ENCODE measurements at regions not wholly inside any gene's neighbourhood (a gene's known extent, or its start where the extent isn't known, plus 50 kb on each side); places are given as distances from the start of the nearest gene placed in this dataset.
"Not testable (repeated sequence)": the region's sequence is repeated elsewhere in the genome, so short reads cannot be mapped to it uniquely, and the experiment has no call there.

GRCh38 chr2:21369787-21370186, 246.0 kb downstream of the TDRD15 start:
- ATAC-seq (ENCODE audit: low FRiP score) (no peak), DNase-seq (no peak)
- no peak overlapping the region for H3K27ac ChIP-seq (ENCODE audit: low read depth in 1 of 2, low read length in 2 of 2)
- H3K9me3 ChIP-seq (ENCODE audit: control insufficient read depth, low read length): no peaks in the 10 kb centered on the region
- H3K4me1 ChIP-seq (ENCODE audit: control insufficient read depth in 1 of 2, insufficient read depth in 2 of 2, low read length in 2 of 2): no peaks in the 10 kb centered on the region
- H3K27me3 ChIP-seq (ENCODE audit: control insufficient read depth in 1 of 2, insufficient read depth in 2 of 2, low read length in 1 of 2): no peaks in the 10 kb centered on the region
- intact Hi-C loops (cut with DNase I): no loop called here
- no peak overlapping the region for H3K4me3 ChIP-seq (ENCODE audit: low read length in 2 of 2)
- no peaks in the 10 kb centered on the region for H3K36me3 ChIP-seq (ENCODE audit: control insufficient read depth in 1 of 2, insufficient read depth in 2 of 2, low read length in 1 of 2)
- WGBS, 2 donors: 95 to 96% methylated on average over 2 of the region's 2 CpGs

GRCh38 chr2:21371499-21372003, 247.8 kb downstream of the TDRD15 start:
- H3K4me1 ChIP-seq (ENCODE audit: control insufficient read depth in 1 of 2, insufficient read depth in 2 of 2, low read length in 2 of 2): no peaks in the 10 kb centered on the region
- no peak for DNase-seq
- H3K9me3 ChIP-seq (ENCODE audit: control insufficient read depth, low read length): no peaks in the 10 kb centered on the region
- ATAC-seq (ENCODE audit: low FRiP score): no peak
- no peak overlapping the region for H3K27ac ChIP-seq (ENCODE audit: low read depth in 1 of 2, low read length in 2 of 2)
- WGBS, 2 donors: 91 to 92% methylated on average over 5 of the region's 5 CpGs
- H3K36me3 ChIP-seq (ENCODE audit: control insufficient read depth in 1 of 2, insufficient read depth in 2 of 2, low read length in 1 of 2): no peaks in the 10 kb centered on the region
- intact Hi-C loops (cut with DNase I): no loop called here
- no peaks in the 10 kb centered on the region for H3K27me3 ChIP-seq (ENCODE audit: control insufficient read depth in 1 of 2, insufficient read depth in 2 of 2, low read length in 1 of 2)
- no peak overlapping the region for H3K4me3 ChIP-seq (ENCODE audit: low read length in 2 of 2)

- 71 to 78% methylated on average over 2 of the region's 2 CpGs for WGBS, 2 donors
- ATAC-seq (ENCODE audit: low FRiP score): no peak
These were observed 248.9 kb downstream of the TDRD15 start for GRCh38 chr2:21372654-21373053.

GRCh38 chr2:21376864-21377263, 253.1 kb downstream of the TDRD15 start:
- ATAC-seq (ENCODE audit: low FRiP score) (no peak), DNase-seq (no peak)
- Histone ChIP-seq H3K27me3 (ENCODE audit: control insufficient read depth in 1 of 2, insufficient read depth in 2 of 2, low read length in 1 of 2) (no peaks in the 10 kb centered on the region), H3K4me1 (ENCODE audit: control insufficient read depth in 1 of 2, insufficient read depth in 2 of 2, low read length in 2 of 2) (no peaks in the 10 kb centered on the region), H3K36me3 (ENCODE audit: control insufficient read depth in 1 of 2, insufficient read depth in 2 of 2, low read length in 1 of 2) (no peaks in the 10 kb centered on the region), H3K27ac (ENCODE audit: low read depth in 1 of 2, low read length in 2 of 2) (no peak overlapping the region), H3K4me3 (ENCODE audit: low read length in 2 of 2) (no peak overlapping the region), H3K9me3 (ENCODE audit: control insufficient read depth, low read length) (no peaks in the 10 kb centered on the region)
- intact Hi-C loops (cut with DNase I): no loop called here
- 91 to 96% methylated on average over 3 of the region's 3 CpGs for WGBS, 2 donors

More at GRCh38 chr2:21372654-21373053, 248.9 kb downstream of the TDRD15 start:
- Histone ChIP-seq H3K27ac (ENCODE audit: low read depth in 1 of 2, low read length in 2 of 2) (no peak overlapping the region), H3K27me3 (ENCODE audit: control insufficient read depth in 1 of 2, insufficient read depth in 2 of 2, low read length in 1 of 2) (no peaks in the 10 kb centered on the region), H3K36me3 (ENCODE audit: control insufficient read depth in 1 of 2, insufficient read depth in 2 of 2, low read length in 1 of 2) (no peaks in the 10 kb centered on the region), H3K4me3 (ENCODE audit: low read length in 2 of 2) (no peak overlapping the region), H3K9me3 (ENCODE audit: control insufficient read depth, low read length) (no peaks in the 10 kb centered on the region), H3K4me1 (ENCODE audit: control insufficient read depth in 1 of 2, insufficient read depth in 2 of 2, low read length in 2 of 2) (no peaks in the 10 kb centered on the region)
- DNase-seq: no peak
- intact Hi-C loops (cut with DNase I): no loop called here

GRCh38 chr2:21379140-21379539, 255.4 kb downstream of the TDRD15 start:
- intact Hi-C loops (cut with DNase I): no loop called here
- DNase-seq: no peak
- ATAC-seq (ENCODE audit: low FRiP score): no peak
- H3K27ac ChIP-seq (ENCODE audit: low read depth in 1 of 2, low read length in 2 of 2): no peak overlapping the region
- no peaks in the 10 kb centered on the region for H3K4me1 ChIP-seq (ENCODE audit: control insufficient read depth in 1 of 2, insufficient read depth in 2 of 2, low read length in 2 of 2)
- no peaks in the 10 kb centered on the region for H3K27me3 ChIP-seq (ENCODE audit: control insufficient read depth in 1 of 2, insufficient read depth in 2 of 2, low read length in 1 of 2)
- no peak overlapping the region for H3K4me3 ChIP-seq (ENCODE audit: low read length in 2 of 2)
- WGBS, 2 donors: 94 to 95% methylated on average over 2 of the region's 2 CpGs
- H3K9me3 ChIP-seq (ENCODE audit: control insufficient read depth, low read length): no peaks in the 10 kb centered on the region
- H3K36me3 ChIP-seq (ENCODE audit: control insufficient read depth in 1 of 2, insufficient read depth in 2 of 2, low read length in 1 of 2): no peaks in the 10 kb centered on the region

GRCh38 chr2:21379668-21380067, 255.9 kb downstream of the TDRD15 start:
- H3K36me3 ChIP-seq (ENCODE audit: control insufficient read depth in 1 of 2, insufficient read depth in 2 of 2, low read length in 1 of 2); intact Hi-C loops (cut with DNase I); DNase-seq; H3K27me3 ChIP-seq (ENCODE audit: control insufficient read depth in 1 of 2, insufficient read depth in 2 of 2, low read length in 1 of 2); ATAC-seq (ENCODE audit: low FRiP score); H3K9me3 ChIP-seq (ENCODE audit: control insufficient read depth, low read length); H3K4me1 ChIP-seq (ENCODE audit: control insufficient read depth in 1 of 2, insufficient read depth in 2 of 2, low read length in 2 of 2); H3K4me3 ChIP-seq (ENCODE audit: low read length in 2 of 2); H3K27ac ChIP-seq (ENCODE audit: low read depth in 1 of 2, low read length in 2 of 2): not testable (repeated sequence)
- WGBS, 2 donors: 77 to 88% methylated on average over 2 of the region's 2 CpGs

GRCh38 chr2:21381421-21381820, 257.7 kb downstream of the TDRD15 start:
- intact Hi-C loops (cut with DNase I): no loop called here
- no peak for DNase-seq
- no peaks in the 10 kb centered on the region for H3K9me3 ChIP-seq (ENCODE audit: control insufficient read depth, low read length)
- H3K36me3 ChIP-seq (ENCODE audit: control insufficient read depth in 1 of 2, insufficient read depth in 2 of 2, low read length in 1 of 2): no peaks in the 10 kb centered on the region
- no peak overlapping the region for H3K4me3 ChIP-seq (ENCODE audit: low read length in 2 of 2)
- no peak for ATAC-seq (ENCODE audit: low FRiP score)
- WGBS, 2 donors: 52 to 60% methylated on average over 4 of the region's 4 CpGs
- H3K4me1 ChIP-seq (ENCODE audit: control insufficient read depth in 1 of 2, insufficient read depth in 2 of 2, low read length in 2 of 2): no peaks in the 10 kb centered on the region
- no peaks in the 10 kb centered on the region for H3K27me3 ChIP-seq (ENCODE audit: control insufficient read depth in 1 of 2, insufficient read depth in 2 of 2, low read length in 1 of 2)
- no peak overlapping the region for H3K27ac ChIP-seq (ENCODE audit: low read depth in 1 of 2, low read length in 2 of 2)

- intact Hi-C loops (cut with DNase I): no loop called here
- Histone ChIP-seq H3K9me3 (ENCODE audit: control insufficient read depth, low read length) (no peaks in the 10 kb centered on the region), H3K36me3 (ENCODE audit: control insufficient read depth in 1 of 2, insufficient read depth in 2 of 2, low read length in 1 of 2) (no peaks in the 10 kb centered on the region), H3K4me1 (ENCODE audit: control insufficient read depth in 1 of 2, insufficient read depth in 2 of 2, low read length in 2 of 2) (no peaks in the 10 kb centered on the region), H3K27me3 (ENCODE audit: control insufficient read depth in 1 of 2, insufficient read depth in 2 of 2, low read length in 1 of 2) (no peaks in the 10 kb centered on the region), H3K27ac (ENCODE audit: low read depth in 1 of 2, low read length in 2 of 2) (no peak overlapping the region), H3K4me3 (ENCODE audit: low read length in 2 of 2) (no peak overlapping the region)
- WGBS, 2 donors: 94 to 95% methylated on average over 5 of the region's 5 CpGs
- ATAC-seq (ENCODE audit: low FRiP score): no peak
- DNase-seq: no peak
These were observed 259.1 kb downstream of the TDRD15 start for GRCh38 chr2:21382701-21383520.

- DNase-seq: no peak
- Histone ChIP-seq H3K4me1 (ENCODE audit: control insufficient read depth in 1 of 2, insufficient read depth in 2 of 2, low read length in 2 of 2) (no peaks in the 10 kb centered on the region), H3K27me3 (ENCODE audit: control insufficient read depth in 1 of 2, insufficient read depth in 2 of 2, low read length in 1 of 2) (no peaks in the 10 kb centered on the region), H3K9me3 (ENCODE audit: control insufficient read depth, low read length) (no peaks in the 10 kb centered on the region), H3K4me3 (ENCODE audit: low read length in 2 of 2) (no peak overlapping the region), H3K36me3 (ENCODE audit: control insufficient read depth in 1 of 2, insufficient read depth in 2 of 2, low read length in 1 of 2) (no peaks in the 10 kb centered on the region), H3K27ac (ENCODE audit: low read depth in 1 of 2, low read length in 2 of 2) (no peak overlapping the region)
- intact Hi-C loops (cut with DNase I): no loop called here
- no peak for ATAC-seq (ENCODE audit: low FRiP score)
- 93 to 98% methylated on average over 3 of the region's 3 CpGs for WGBS, 2 donors
These were observed 262.9 kb downstream of the TDRD15 start for GRCh38 chr2:21386666-21387065.

Data from aorta (tissue), 5 donors.